ENCODE measurements at regions not wholly inside any gene's neighbourhood (a gene's known extent, or its start where the extent isn't known, plus 50 kb on each side); places are given as distances from the start of the nearest gene placed in this dataset.

DNA sequence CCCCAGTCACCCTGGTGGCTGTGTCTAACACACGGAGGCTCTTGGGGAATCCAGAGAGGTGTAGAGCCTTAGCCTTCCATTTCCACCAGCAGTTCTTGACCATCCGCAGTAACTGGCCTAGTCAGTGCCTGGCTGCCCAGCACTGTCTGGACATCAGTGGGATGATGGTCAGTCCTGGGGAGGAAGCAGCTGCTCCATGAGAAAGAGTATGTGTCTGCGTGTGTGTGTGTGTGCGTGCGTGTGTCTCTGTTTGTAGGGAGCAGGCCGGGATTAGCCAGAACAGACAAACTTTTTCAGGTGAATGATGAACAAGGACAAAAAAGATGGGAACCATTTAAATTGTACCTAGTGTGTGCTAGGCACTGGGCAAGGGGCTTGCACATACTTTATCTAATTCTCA, 109.3 kb upstream of the SYT13 start:
- Histone ChIP-seq H2BK15ac (ENCODE audit: low read depth, low read length) (no peak overlapping the region), H3K18ac (ENCODE audit: low read depth, low read length) (no peak overlapping the region), H4K20me1 (ENCODE audit: insufficient read depth, low read length) (no peaks in the 10 kb centered on the region), H3K27ac (ENCODE audit: insufficient read depth, low read length) (no peak overlapping the region), H2BK20ac (ENCODE audit: low read depth, low read length) (no peak overlapping the region), H4K91ac (ENCODE audit: insufficient read depth, low read depth, low read length) (no peak overlapping the region), H4K5ac (ENCODE audit: low read depth, low read length) (no peak overlapping the region), H2AK9ac (replicated peaks; ENCODE audit: low read depth, low read length, poor library complexity) (no peak overlapping the region), H3K4me2 (ENCODE audit: low read depth, low read length) (no peak overlapping the region), H2BK120ac (ENCODE audit: low read depth, low read length) (no peak overlapping the region), H3K4ac (ENCODE audit: low read depth, low read length) (no peak overlapping the region), H3K9me1 (ENCODE audit: insufficient read depth, low read length) (no peaks in the 10 kb centered on the region), H3K23ac (ENCODE audit: low read depth, low read length) (no peak overlapping the region), H3K36me3 (ENCODE audit: control insufficient read depth, insufficient read depth, low read length) (no peaks in the 10 kb centered on the region), H3K27me3 (ENCODE audit: control insufficient read depth, insufficient read depth, low read length) (peaks cover 8% of the 10 kb centered on the region), H2BK5ac (ENCODE audit: low read depth, low read length, poor library complexity, severe bottlenecking) (no peak overlapping the region), H2AFZ (replicated peaks; ENCODE audit: low read length, poor library complexity) (no peak overlapping the region), H3K9me3 (ENCODE audit: control insufficient read depth, insufficient read depth, low read length) (no peaks in the 10 kb centered on the region), H2AK5ac (ENCODE audit: low read depth, low read length) (no peak overlapping the region), H3K4me3 (ENCODE audit: insufficient read depth, low read depth, low read length) (no peak overlapping the region), H3K14ac (replicated peaks; ENCODE audit: low read depth, low read length) (no peak overlapping the region), H3K4me1 (ENCODE audit: control insufficient read depth, insufficient read depth, low read length) (no peaks in the 10 kb centered on the region), H4K8ac (ENCODE audit: low read depth in 2 of 2, low read length in 2 of 2) (no peak overlapping the region), H3K56ac (ENCODE audit: extremely low read depth, insufficient read depth, low read length) (no peak overlapping the region), H3K9ac (ENCODE audit: low read depth, low read length) (no peak overlapping the region), H3K79me1 (ENCODE audit: low read depth in 1 of 2, low read length in 2 of 2) (no peaks in the 10 kb centered on the region)
- DNase-seq (no peak), ATAC-seq (ENCODE audit: low read depth) (no peak)
- intact Hi-C loops (cut with micrococcal nuclease), result no loop called here
- in situ Hi-C loops (cut with MboI; ENCODE audit: low sequenced_read_pairs), result no loop called here
- no peak for TF ChIP-seq MAZ (IDR thresholded peaks at IDR 0.05; ENCODE audit: borderline replicate concordance, low read depth, low read length)
- TF ChIP-seq, protein P1, sequence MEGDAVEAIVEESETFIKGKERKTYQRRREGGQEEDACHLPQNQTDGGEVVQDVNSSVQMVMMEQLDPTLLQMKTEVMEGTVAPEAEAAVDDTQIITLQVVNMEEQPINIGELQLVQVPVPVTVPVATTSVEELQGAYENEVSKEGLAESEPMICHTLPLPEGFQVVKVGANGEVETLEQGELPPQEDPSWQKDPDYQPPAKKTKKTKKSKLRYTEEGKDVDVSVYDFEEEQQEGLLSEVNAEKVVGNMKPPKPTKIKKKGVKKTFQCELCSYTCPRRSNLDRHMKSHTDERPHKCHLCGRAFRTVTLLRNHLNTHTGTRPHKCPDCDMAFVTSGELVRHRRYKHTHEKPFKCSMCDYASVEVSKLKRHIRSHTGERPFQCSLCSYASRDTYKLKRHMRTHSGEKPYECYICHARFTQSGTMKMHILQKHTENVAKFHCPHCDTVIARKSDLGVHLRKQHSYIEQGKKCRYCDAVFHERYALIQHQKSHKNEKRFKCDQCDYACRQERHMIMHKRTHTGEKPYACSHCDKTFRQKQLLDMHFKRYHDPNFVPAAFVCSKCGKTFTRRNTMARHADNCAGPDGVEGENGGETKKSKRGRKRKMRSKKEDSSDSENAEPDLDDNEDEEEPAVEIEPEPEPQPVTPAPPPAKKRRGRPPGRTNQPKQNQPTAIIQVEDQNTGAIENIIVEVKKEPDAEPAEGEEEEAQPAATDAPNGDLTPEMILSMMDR (conservative IDR thresholded peaks at IDR 0.05; ENCODE audit: low read depth, low read length), result no peak
- no TSS peak for BruUV-seq (replicated peaks)
- CTCF ChIA-PET, result interaction anchor here (1.9 kb wide), 1 partner anchor 24 kb away, joined by 4 read pairs; no protein-coding TSS in a partner anchor
- WGBS, 2 experiments (ENCODE audit: extremely low coverage in 2 of 2, insufficient read length in 1 of 2), result 100% methylated on average over 3 of the region's 6 CpGs; no CpG with 5 or more reads in 1 of the 2 experiments
- dilution Hi-C loops (cut with HindIII; ENCODE audit: low sequenced_read_pairs, unreplicated experiment), result no loop called here
- POLR2A ChIA-PET (ENCODE audit: unreplicated experiment), result no interaction called here

Measured in IMR-90 (cell line).